GM18867 (cell line): ENCODE measurements at regions not wholly inside any gene's neighbourhood (a gene's known extent, or its start where the extent isn't known, plus 50 kb on each side); places are given as distances from the start of the nearest gene placed in this dataset.

Source experiments
- ATAC-seq: cut with Tn5 transposase; IDR thresholded peaks from one replicate; pipeline ENCODE4 v1.9.1; 2021; ENCODE audit warnings: mild to moderate bottlenecking, moderate library complexity; ENCODE audit not compliant: unreplicated experiment

GRCh38 chr14:38139926-38140325 lies 67.8 kb upstream of the SSTR1 start:
- no peak for ATAC-seq

GRCh38 chr14:38143170-38143569 lies 64.5 kb upstream of the SSTR1 start:
- ATAC-seq, result no peak

- ATAC-seq, result no peak
Observed at GRCh38 chr14:38143659-38144505, 63.8 kb upstream of the SSTR1 start.

- ATAC-seq, result no peak
Observed at GRCh38 chr14:38145142-38145541, 62.6 kb upstream of the SSTR1 start.

GRCh38 chr14:38150075-38150474 lies 57.6 kb upstream of the SSTR1 start:
- no peak for ATAC-seq
